Vagina (tissue), 2 donors: ENCODE measurements at regions not wholly inside any gene's neighbourhood (a gene's known extent, or its start where the extent isn't known, plus 50 kb on each side); places are given as distances from the start of the nearest gene placed in this dataset.

ENCODE experiments used
- DNase-seq, 2 donors: peaks; one replicate each; pipeline ENCODE4 v3.0.0-alpha.2; 2017; ENCODE audit errors: extremely low spot score in 2 of 2
- H3K27ac ChIP-seq: fragments of 200-600 bp; sonication (generic); one replicate; pipeline ENCODE4 v1.5.1; 2019
- H3K27me3 ChIP-seq: fragments of 200-600 bp; sonication (generic); one replicate; pipeline ENCODE4 v1.5.1; 2019
- H3K36me3 ChIP-seq, 2 donors: fragments of 200-600 bp; sonication (generic); one replicate each; pipeline ENCODE4 v1.5.1; 2017 to 2019
- H3K4me1 ChIP-seq: fragments of 200-600 bp; sonication (generic); one replicate; pipeline ENCODE4 v1.5.1; 2019
- H3K4me3 ChIP-seq, 2 donors: fragments of 200-600 bp; sonication (generic); 1 replicate in 1 of 2; 2 replicates in 1 of 2; pipeline ENCODE4 v1.5.1; 2016 to 2019
- H3K9me3 ChIP-seq: fragments of 200-600 bp; sonication (generic); one replicate; pipeline ENCODE4 v1.5.1; 2019
- POLR2A ChIP-seq, 2 donors: fragments of 450-650 bp; IDR thresholded peaks; one replicate each; pipeline ENCODE4 v1.6.1; 2017; ENCODE audit warnings: antibody characterized with exemption in 2 of 2, mild to moderate bottlenecking in 2 of 2, moderate library complexity in 2 of 2
- POLR2AphosphoS5 ChIP-seq, 2 donors: sonication (generic); formaldehyde crosslinking; IDR thresholded peaks; one replicate each; pipeline ENCODE4 v1.9.0; 2017; ENCODE audit warnings: antibody characterized with exemption in 2 of 2, mild to moderate bottlenecking in 2 of 2, low read depth in 1 of 2; ENCODE audit not compliant: insufficient read depth in 1 of 2
- intact Hi-C: fragments of 100-400 bp; cut with DNase I; formaldehyde crosslinking; loops from one replicate; pipeline ENCODE4 v1.15.1; 2023
- TF ChIP-seq, protein P1 (sequence below), 3 experiments: fragments of 450-650 bp in 2 of 3; fragments of 200-600 bp in 1 of 3; sonication (generic) in 1 of 3; IDR thresholded peaks; one replicate each; pipeline ENCODE4 v1.5.1; 2017 to 2019; ENCODE audit warnings: antibody characterized with exemption in 3 of 3, mild to moderate bottlenecking in 2 of 3, moderate library complexity in 2 of 3

DNA sequence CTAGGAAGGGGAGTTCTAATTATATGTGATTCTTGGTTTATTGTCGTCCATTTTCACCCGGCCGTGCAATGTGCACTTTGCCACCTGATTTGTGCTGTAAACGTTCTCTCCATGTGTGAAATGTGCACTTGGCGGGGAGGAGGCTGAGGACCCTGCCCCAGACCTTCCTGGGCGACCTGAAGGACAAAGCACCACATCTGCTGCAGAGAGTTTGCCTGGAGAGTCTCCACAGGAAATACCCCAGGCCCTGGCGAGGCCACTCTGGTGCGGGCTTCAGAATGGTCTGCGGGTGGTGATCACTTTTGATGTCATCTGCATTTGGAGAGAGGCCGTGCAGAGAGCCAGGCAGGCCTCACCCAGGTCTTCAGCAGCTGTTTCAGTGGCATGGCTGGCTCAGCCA, 224.7 kb downstream of the BRD1 start:
- H3K27ac ChIP-seq: no peak overlapping the region
- H3K9me3 ChIP-seq: no peaks in the 10 kb centered on the region
- intact Hi-C loops: no loop called here
- no peaks in the 10 kb centered on the region for H3K36me3 ChIP-seq
- H3K27me3 ChIP-seq: no peaks in the 10 kb centered on the region
- no peak overlapping the region for H3K4me3 ChIP-seq
- TF ChIP-seq, protein P1, sequence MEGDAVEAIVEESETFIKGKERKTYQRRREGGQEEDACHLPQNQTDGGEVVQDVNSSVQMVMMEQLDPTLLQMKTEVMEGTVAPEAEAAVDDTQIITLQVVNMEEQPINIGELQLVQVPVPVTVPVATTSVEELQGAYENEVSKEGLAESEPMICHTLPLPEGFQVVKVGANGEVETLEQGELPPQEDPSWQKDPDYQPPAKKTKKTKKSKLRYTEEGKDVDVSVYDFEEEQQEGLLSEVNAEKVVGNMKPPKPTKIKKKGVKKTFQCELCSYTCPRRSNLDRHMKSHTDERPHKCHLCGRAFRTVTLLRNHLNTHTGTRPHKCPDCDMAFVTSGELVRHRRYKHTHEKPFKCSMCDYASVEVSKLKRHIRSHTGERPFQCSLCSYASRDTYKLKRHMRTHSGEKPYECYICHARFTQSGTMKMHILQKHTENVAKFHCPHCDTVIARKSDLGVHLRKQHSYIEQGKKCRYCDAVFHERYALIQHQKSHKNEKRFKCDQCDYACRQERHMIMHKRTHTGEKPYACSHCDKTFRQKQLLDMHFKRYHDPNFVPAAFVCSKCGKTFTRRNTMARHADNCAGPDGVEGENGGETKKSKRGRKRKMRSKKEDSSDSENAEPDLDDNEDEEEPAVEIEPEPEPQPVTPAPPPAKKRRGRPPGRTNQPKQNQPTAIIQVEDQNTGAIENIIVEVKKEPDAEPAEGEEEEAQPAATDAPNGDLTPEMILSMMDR (IDR thresholded peaks at IDR 0.05): no peak
- H3K4me1 ChIP-seq: no peaks in the 10 kb centered on the region
- DNase-seq: no peak

- H3K36me3 ChIP-seq: no peaks in the 10 kb centered on the region
- no peak for DNase-seq
- no peaks in the 10 kb centered on the region for H3K4me1 ChIP-seq
- H3K9me3 ChIP-seq: no peaks in the 10 kb centered on the region
- H3K27ac ChIP-seq: no peak overlapping the region
- no peak overlapping the region for H3K4me3 ChIP-seq
- H3K27me3 ChIP-seq: no peaks in the 10 kb centered on the region
- TF ChIP-seq POLR2A (IDR thresholded peaks at IDR 0.05): no peak
- TF ChIP-seq POLR2AphosphoS5 (IDR thresholded peaks at IDR 0.05; ENCODE audit: insufficient read depth in 1 of 2, low read depth in 1 of 2): no peak
- TF ChIP-seq, protein P1 (IDR thresholded peaks at IDR 0.05): no peak
- intact Hi-C loops: no loop called here
These were observed 225.2 kb downstream of the BRD1 start for GRCh38 chr22:49602481-49602880.

DNA sequence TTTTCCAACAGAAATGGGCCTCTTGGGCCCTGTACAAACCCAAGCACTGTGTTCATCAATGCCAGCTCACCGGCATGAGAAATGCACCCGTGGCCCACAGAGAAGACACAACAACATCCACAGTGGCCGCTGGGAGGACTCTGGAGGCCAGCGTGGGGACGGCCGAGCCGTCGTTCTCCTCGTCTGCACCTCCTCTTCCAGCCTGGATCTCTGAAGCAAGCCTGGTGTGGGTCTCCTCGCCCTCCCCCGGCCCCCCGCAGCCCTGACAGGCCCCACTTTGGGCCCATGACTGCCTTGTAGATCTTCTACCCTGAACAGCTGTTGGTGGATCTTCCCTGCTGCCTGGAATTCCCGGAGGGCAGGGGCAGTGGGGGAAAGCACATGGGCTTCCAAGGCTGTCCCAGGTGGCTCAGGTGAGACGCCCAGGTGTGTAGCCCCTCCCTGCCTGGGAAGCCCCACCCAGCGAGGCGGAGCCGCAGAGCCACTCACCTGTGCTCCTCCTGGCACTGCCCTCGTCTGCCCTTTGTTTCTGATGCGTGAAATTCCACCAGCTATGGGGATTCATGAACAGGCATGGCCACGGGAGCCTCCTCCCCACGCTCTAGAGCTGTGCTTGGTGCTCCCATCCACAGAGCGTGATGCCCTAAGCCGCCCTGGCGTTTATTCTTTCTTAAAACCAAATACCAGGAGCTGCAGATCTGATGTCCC, 225.9 kb downstream of the BRD1 start:
- no peaks in the 10 kb centered on the region for H3K27me3 ChIP-seq
- intact Hi-C loops: no loop called here
- no peaks in the 10 kb centered on the region for H3K4me1 ChIP-seq
- TF ChIP-seq POLR2AphosphoS5 (IDR thresholded peaks at IDR 0.05; ENCODE audit: insufficient read depth in 1 of 2, low read depth in 1 of 2) (no peak), POLR2A (IDR thresholded peaks at IDR 0.05) (no peak)
- TF ChIP-seq, protein P1 (IDR thresholded peaks at IDR 0.05): no peak
- no peak overlapping the region for H3K4me3 ChIP-seq
- H3K9me3 ChIP-seq: no peaks in the 10 kb centered on the region
- no peak for DNase-seq
- no peak overlapping the region for H3K27ac ChIP-seq
- H3K36me3 ChIP-seq: no peaks in the 10 kb centered on the region

DNA sequence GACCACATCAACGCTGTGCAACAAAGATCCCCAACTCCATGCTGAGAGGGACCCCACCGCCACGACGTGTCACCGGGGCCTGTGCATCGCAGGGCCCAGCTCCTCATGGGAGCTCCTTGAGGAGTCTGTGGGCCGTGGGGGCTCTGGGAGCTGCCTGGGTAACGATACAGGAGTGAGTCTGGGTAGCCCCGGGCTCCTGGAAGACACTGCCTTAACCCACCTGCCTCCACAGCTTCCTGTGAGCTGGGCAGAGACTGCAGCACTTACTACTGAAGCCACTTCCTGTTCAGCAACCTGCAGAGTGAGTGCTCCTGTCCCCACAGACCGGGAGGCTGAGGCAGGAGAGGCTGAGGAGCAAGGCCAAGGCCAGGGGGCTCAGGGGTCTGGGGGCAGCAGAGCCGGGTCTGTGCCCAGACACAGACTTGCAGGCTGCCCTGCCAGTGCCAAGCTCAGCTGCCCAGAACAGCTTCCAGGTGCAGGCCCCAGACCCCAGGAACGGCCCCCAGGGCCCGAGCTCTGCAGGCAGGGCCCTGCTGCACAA, 226.7 kb downstream of the BRD1 start:
- Histone ChIP-seq H3K4me1 (no peaks in the 10 kb centered on the region), H3K4me3 (no peak overlapping the region), H3K27me3 (no peaks in the 10 kb centered on the region), H3K36me3 (no peaks in the 10 kb centered on the region), H3K27ac (no peak overlapping the region), H3K9me3 (no peaks in the 10 kb centered on the region)
- TF ChIP-seq POLR2AphosphoS5 (IDR thresholded peaks at IDR 0.05; ENCODE audit: insufficient read depth in 1 of 2, low read depth in 1 of 2) (no peak), POLR2A (IDR thresholded peaks at IDR 0.05) (no peak)
- TF ChIP-seq, protein P1 (IDR thresholded peaks at IDR 0.05): no peak
- intact Hi-C loops: no loop called here
- DNase-seq: no peak

GRCh38 chr22:49600468-49600867, 227.2 kb downstream of the BRD1 start:
- intact Hi-C loops: no loop called here
- TF ChIP-seq POLR2A (IDR thresholded peaks at IDR 0.05) (no peak), POLR2AphosphoS5 (IDR thresholded peaks at IDR 0.05; ENCODE audit: insufficient read depth in 1 of 2, low read depth in 1 of 2) (no peak)
- TF ChIP-seq, protein P1 (IDR thresholded peaks at IDR 0.05): no peak
- H3K9me3 ChIP-seq: no peaks in the 10 kb centered on the region
- no peaks in the 10 kb centered on the region for H3K27me3 ChIP-seq
- no peak overlapping the region for H3K27ac ChIP-seq
- H3K36me3 ChIP-seq: no peaks in the 10 kb centered on the region
- no peak overlapping the region for H3K4me3 ChIP-seq
- no peak for DNase-seq
- no peaks in the 10 kb centered on the region for H3K4me1 ChIP-seq
